Liver (tissue), 3 donors: ENCODE measurements at regions not wholly inside any gene's neighbourhood (a gene's known extent, or its start where the extent isn't known, plus 50 kb on each side); places are given as distances from the start of the nearest gene placed in this dataset.

Experiments used
- ATF3 ChIP-seq: IDR thresholded peaks from 2 replicates; pipeline ENCODE4 v1.6.1; 2016; ENCODE audit warnings: antibody characterized with exemption
- CTCF ChIP-seq: fragments of 150-350 bp; IDR thresholded peaks from 2 replicates; pipeline ENCODE4 v1.5.1; 2017; ENCODE audit warnings: improper control_type of control experiment, low read depth, low read length; ENCODE audit not compliant: missing input control
- FOXA1 ChIP-seq: IDR thresholded peaks from 2 replicates; pipeline ENCODE4 v1.6.1; 2016; ENCODE audit warnings: antibody characterized with exemption
- GABPA ChIP-seq, 2 donors: IDR thresholded peaks in 1 of 2; conservative IDR thresholded peaks in 1 of 2; 2 replicates each; pipeline ENCODE4 v1.6.1; 2016; ENCODE audit warnings: antibody characterized with exemption in 2 of 2, mild to moderate bottlenecking in 1 of 2, moderate library complexity in 1 of 2
- HNF4A ChIP-seq, 2 donors: conservative IDR thresholded peaks; 2 replicates each; pipeline ENCODE4 v1.6.1; 2016; ENCODE audit warnings: antibody characterized with exemption in 2 of 2, mild to moderate bottlenecking in 2 of 2
- JUND ChIP-seq, 2 donors: IDR thresholded peaks; 2 replicates each; pipeline ENCODE4 v1.6.1; 2016; ENCODE audit warnings: antibody characterized with exemption in 2 of 2
- MAX ChIP-seq: IDR thresholded peaks from 2 replicates; pipeline ENCODE4 v1.6.1; 2016; ENCODE audit warnings: antibody characterized with exemption
- RAD21 ChIP-seq, 2 donors: IDR thresholded peaks; 2 replicates each; pipeline ENCODE4 v1.6.1; 2016; ENCODE audit warnings: antibody characterized with exemption in 2 of 2, mild to moderate bottlenecking in 2 of 2
- REST ChIP-seq: IDR thresholded peaks from 2 replicates; pipeline ENCODE4 v1.6.1; 2016; ENCODE audit warnings: antibody characterized with exemption, mild to moderate bottlenecking
- SP1 ChIP-seq: IDR thresholded peaks from 2 replicates; pipeline ENCODE4 v1.6.1; 2018; ENCODE audit warnings: antibody characterized with exemption, mild to moderate bottlenecking
- TAF1 ChIP-seq: conservative IDR thresholded peaks from 2 replicates; pipeline ENCODE4 v1.6.1; 2016; ENCODE audit warnings: antibody characterized with exemption, mild to moderate bottlenecking
- YY1 ChIP-seq: IDR thresholded peaks from 2 replicates; pipeline ENCODE4 v1.6.1; 2016; ENCODE audit warnings: antibody characterized with exemption, mild to moderate bottlenecking
- ZBTB33 ChIP-seq: IDR thresholded peaks from 2 replicates; pipeline ENCODE4 v1.6.1; 2016; ENCODE audit warnings: antibody characterized with exemption
- donor health status: healthy.
- donor health status: healthy.

- no peak for TF ChIP-seq CTCF
- TF ChIP-seq MAX: no peak
- no peak for TF ChIP-seq YY1
- no peak for TF ChIP-seq RAD21 (IDR thresholded peaks at IDR 0.05)
- no peak for TF ChIP-seq ATF3
- no peak for TF ChIP-seq HNF4A (conservative IDR thresholded peaks at IDR 0.05)
- TF ChIP-seq TAF1: no peak
- no peak for TF ChIP-seq SP1
- TF ChIP-seq JUND (IDR thresholded peaks at IDR 0.05): no peak
- no peak for TF ChIP-seq REST
- TF ChIP-seq ZBTB33: no peak
- no peak for TF ChIP-seq FOXA1
- no peak for TF ChIP-seq GABPA (IDR thresholded peaks at IDR 0.05 in 1 of 2, conservative IDR thresholded peaks at IDR 0.05 in 1 of 2)
These were observed 210.4 kb upstream of the BRINP3 start for GRCh38 chr1:190688096-190688495.
